Skeletal muscle tissue (tissue), 3 donors: ENCODE measurements at regions not wholly inside any gene's neighbourhood (a gene's known extent, or its start where the extent isn't known, plus 50 kb on each side); places are given as distances from the start of the nearest gene placed in this dataset.

Source experiments
- H3K27ac ChIP-seq: one replicate; pipeline ENCODE4 v1.7.0; 2013; ENCODE audit warnings: mild to moderate bottlenecking, low read depth, low read length, inconsistent platforms
- H3K27me3 ChIP-seq, 3 donors: one replicate each; pipeline ENCODE4 v1.7.0; 2013; ENCODE audit warnings: low read length in 3 of 3; ENCODE audit not compliant: control insufficient read depth in 3 of 3, insufficient read depth in 3 of 3
- H3K36me3 ChIP-seq, 3 donors: one replicate each; pipeline ENCODE4 v1.7.0; 2013; ENCODE audit warnings: low read length in 3 of 3; ENCODE audit not compliant: control insufficient read depth in 3 of 3, insufficient read depth in 3 of 3
- H3K4me1 ChIP-seq, 3 donors: one replicate each; pipeline ENCODE4 v1.7.0; 2013; ENCODE audit warnings: low read length in 3 of 3, mild to moderate bottlenecking in 3 of 3; ENCODE audit not compliant: control insufficient read depth in 3 of 3, insufficient read depth in 3 of 3
- H3K4me3 ChIP-seq, 3 donors: one replicate each; pipeline ENCODE4 v1.7.0; 2013; ENCODE audit warnings: low read length in 3 of 3
- H3K9ac ChIP-seq, 3 donors: one replicate each; pipeline ENCODE4 v1.7.0; 2013; ENCODE audit warnings: low read length in 3 of 3, mild to moderate bottlenecking in 3 of 3, moderate library complexity in 2 of 3, low read depth in 1 of 3
- H3K9me3 ChIP-seq, 3 donors: one replicate each; pipeline ENCODE4 v1.7.0; 2013; ENCODE audit warnings: low read length in 3 of 3; ENCODE audit not compliant: control insufficient read depth in 3 of 3
- donor health status: Osteomylitis.

GRCh38 chr7:51689547-51689946 lies 372.9 kb upstream of the COBL start:
- no peaks in the 10 kb centered on the region for H3K9me3 ChIP-seq
- no peaks in the 10 kb centered on the region for H3K27me3 ChIP-seq
- no peaks in the 10 kb centered on the region for H3K4me1 ChIP-seq
- no peaks in the 10 kb centered on the region for H3K36me3 ChIP-seq
- no peak overlapping the region for H3K4me3 ChIP-seq
- no peak overlapping the region for H3K27ac ChIP-seq
- H3K9ac ChIP-seq, result no peak overlapping the region

- no peak overlapping the region for H3K9ac ChIP-seq
- H3K9me3 ChIP-seq, result no peaks in the 10 kb centered on the region
- no peaks in the 10 kb centered on the region for H3K4me1 ChIP-seq
- no peak overlapping the region for H3K27ac ChIP-seq
- no peaks in the 10 kb centered on the region for H3K36me3 ChIP-seq
- no peaks in the 10 kb centered on the region for H3K27me3 ChIP-seq
- no peak overlapping the region for H3K4me3 ChIP-seq
Observed at GRCh38 chr7:51685794-51686193, 369.2 kb upstream of the COBL start.

GRCh38 chr7:51680594-51681399 lies 364.2 kb upstream of the COBL start:
- Histone ChIP-seq H3K27me3 (no peaks in the 10 kb centered on the region), H3K27ac (no peak overlapping the region), H3K36me3 (no peaks in the 10 kb centered on the region), H3K4me1 (no peaks in the 10 kb centered on the region), H3K9me3 (no peaks in the 10 kb centered on the region), H3K4me3 (no peak overlapping the region), H3K9ac (no peak overlapping the region)

- Histone ChIP-seq H3K4me3 (no peak overlapping the region), H3K4me1 (no peaks in the 10 kb centered on the region), H3K9me3 (no peaks in the 10 kb centered on the region), H3K36me3 (no peaks in the 10 kb centered on the region), H3K27me3 (no peaks in the 10 kb centered on the region), H3K9ac (no peak overlapping the region), H3K27ac (no peak overlapping the region)
Observed at GRCh38 chr7:51679358-51679757, 362.7 kb upstream of the COBL start.

GRCh38 chr7:51666751-51667150 lies 350.1 kb upstream of the COBL start:
- Histone ChIP-seq H3K4me3 (no peak overlapping the region), H3K27me3 (no peaks in the 10 kb centered on the region), H3K4me1 (no peaks in the 10 kb centered on the region), H3K27ac (no peak overlapping the region), H3K36me3 (no peaks in the 10 kb centered on the region), H3K9me3 (no peaks in the 10 kb centered on the region), H3K9ac (no peak overlapping the region)

GRCh38 chr7:51666266-51666665 lies 349.7 kb upstream of the COBL start:
- H3K9me3 ChIP-seq, result no peaks in the 10 kb centered on the region
- H3K4me3 ChIP-seq, result no peak overlapping the region
- H3K36me3 ChIP-seq, result no peaks in the 10 kb centered on the region
- H3K27ac ChIP-seq, result no peak overlapping the region
- no peaks in the 10 kb centered on the region for H3K27me3 ChIP-seq
- no peak overlapping the region for H3K9ac ChIP-seq
- H3K4me1 ChIP-seq, result no peaks in the 10 kb centered on the region

GRCh38 chr7:51665045-51665780 lies 348.6 kb upstream of the COBL start:
- Histone ChIP-seq H3K4me1 (no peaks in the 10 kb centered on the region), H3K27ac (no peak overlapping the region), H3K9ac (no peak overlapping the region), H3K27me3 (no peaks in the 10 kb centered on the region), H3K9me3 (no peaks in the 10 kb centered on the region), H3K4me3 (no peak overlapping the region), H3K36me3 (no peaks in the 10 kb centered on the region)

GRCh38 chr7:51660516-51660915 lies 343.9 kb upstream of the COBL start:
- Histone ChIP-seq H3K9ac (no peak overlapping the region), H3K4me1 (no peaks in the 10 kb centered on the region)

GRCh38 chr7:51658684-51659083 lies 342.1 kb upstream of the COBL start:
- Histone ChIP-seq H3K27ac (no peak overlapping the region), H3K27me3 (no peaks in the 10 kb centered on the region), H3K9me3 (no peaks in the 10 kb centered on the region), H3K36me3 (no peaks in the 10 kb centered on the region), H3K9ac (no peak overlapping the region), H3K4me1 (no peaks in the 10 kb centered on the region), H3K4me3 (no peak overlapping the region)

More at GRCh38 chr7:51660516-51660915, 343.9 kb upstream of the COBL start:
- Histone ChIP-seq H3K36me3 (no peaks in the 10 kb centered on the region), H3K27ac (no peak overlapping the region), H3K4me3 (no peak overlapping the region), H3K27me3 (no peaks in the 10 kb centered on the region), H3K9me3 (no peaks in the 10 kb centered on the region)

GRCh38 chr7:51647931-51648351 lies 331.3 kb upstream of the COBL start:
- Histone ChIP-seq H3K9ac (no peak overlapping the region), H3K36me3 (no peaks in the 10 kb centered on the region), H3K4me1 (no peaks in the 10 kb centered on the region), H3K4me3 (no peak overlapping the region), H3K27me3 (no peaks in the 10 kb centered on the region), H3K27ac (no peak overlapping the region), H3K9me3 (no peaks in the 10 kb centered on the region)
